Midbrain (tissue), 1 donor: ENCODE measurements at regions not wholly inside any gene's neighbourhood (a gene's known extent, or its start where the extent isn't known, plus 50 kb on each side); places are given as distances from the start of the nearest gene placed in this dataset.

Experiments used
- DNase-seq: peaks from one replicate; lab custom pipeline; 2025; lab: John Stamatoyannopoulos, UW

- DNase-seq: no peak
Measured at GRCh38 chr20:7080472-7080871, 313.0 kb downstream of the BMP2 start.

GRCh38 chr20:7085467-7085866, 318.0 kb downstream of the BMP2 start:
- no peak for DNase-seq

- DNase-seq: no peak
Measured at GRCh38 chr20:7087803-7088202, 320.3 kb downstream of the BMP2 start.

- DNase-seq: no peak
Measured at GRCh38 chr20:7090001-7090400, 322.5 kb downstream of the BMP2 start.

GRCh38 chr20:7090811-7091210, 323.3 kb downstream of the BMP2 start:
- no peak for DNase-seq

GRCh38 chr20:7091655-7092054, 324.2 kb downstream of the BMP2 start:
- DNase-seq: no peak

GRCh38 chr20:7094438-7094997, 327.0 kb downstream of the BMP2 start:
- DNase-seq: peak; percentile 36

- DNase-seq: no peak
Measured at GRCh38 chr20:7106910-7107309, 339.4 kb downstream of the BMP2 start.

GRCh38 chr20:7108929-7109328, 341.4 kb downstream of the BMP2 start:
- no peak for DNase-seq

GRCh38 chr20:7113577-7114466, 346.3 kb downstream of the BMP2 start:
- DNase-seq: peak; percentile 26

GRCh38 chr20:7123457-7123856, 356.0 kb downstream of the BMP2 start:
- no peak for DNase-seq

- DNase-seq: no peak
Measured at GRCh38 chr20:7124120-7124519, 356.6 kb downstream of the BMP2 start.

GRCh38 chr20:7136886-7137285, 369.4 kb downstream of the BMP2 start:
- no peak for DNase-seq

GRCh38 chr20:7137395-7138151, 370.1 kb downstream of the BMP2 start:
- DNase-seq: no peak

GRCh38 chr20:7144464-7144863, 377.0 kb downstream of the BMP2 start:
- DNase-seq: no peak

GRCh38 chr20:7146552-7147219, 379.2 kb downstream of the BMP2 start:
- no peak for DNase-seq

- DNase-seq: no peak
Measured at GRCh38 chr20:7147220-7147601, 379.7 kb downstream of the BMP2 start.

- no peak for DNase-seq
Measured at GRCh38 chr20:7151676-7152470, 384.4 kb downstream of the BMP2 start.

- DNase-seq: no peak
Measured at GRCh38 chr20:7155282-7155681, 387.8 kb downstream of the BMP2 start.

- DNase-seq: no peak
Measured at GRCh38 chr20:7155794-7156193, 388.3 kb downstream of the BMP2 start.

- no peak for DNase-seq
Measured at GRCh38 chr20:7159903-7160302, 392.4 kb downstream of the BMP2 start.

- no peak for DNase-seq
Measured at GRCh38 chr20:7161690-7162089, 394.2 kb downstream of the BMP2 start.
